Stimulated activated naive CD8-positive, alpha-beta T cell treated with anti-CD3 and anti-CD28 coated beads, Interleukin-15, Interleukin-2, amounts not matched to agents 100 U/mL and 50 U/mL, for 24 hours (primary cell): ENCODE measurements at regions not wholly inside any gene's neighbourhood (a gene's known extent, or its start where the extent isn't known, plus 50 kb on each side); places are given as distances from the start of the nearest gene placed in this dataset.

ENCODE experiments used
- ATAC-seq: fragments of 150-1000 bp; cut with Tn5 transposase; one replicate; pipeline ENCODE4 v1.10.0; 2021
- DNase-seq: peaks from one replicate; pipeline ENCODE4 v3.0.0; 2021

GRCh38 chr5:93107805-93108520, 473.1 kb downstream of the NR2F1-AS1 start:
- DNase-seq (no peak), ATAC-seq (no peak)

GRCh38 chr5:93107141-93107540, 473.9 kb downstream of the NR2F1-AS1 start:
- ATAC-seq (no peak), DNase-seq (no peak)

- DNase-seq (no peak), ATAC-seq (no peak)
Measured at GRCh38 chr5:93101661-93102060, 479.4 kb downstream of the NR2F1-AS1 start.

GRCh38 chr5:93100976-93101375, 480.0 kb downstream of the NR2F1-AS1 start:
- DNase-seq, result no peak
- no peak for ATAC-seq

GRCh38 chr5:93100428-93100827, 480.6 kb downstream of the NR2F1-AS1 start:
- DNase-seq, result no peak
- no peak for ATAC-seq

GRCh38 chr5:93099902-93100347, 481.1 kb downstream of the NR2F1-AS1 start:
- DNase-seq, result no peak
- no peak for ATAC-seq

- no peak for DNase-seq
- no peak for ATAC-seq
Measured at GRCh38 chr5:93096561-93096960, 484.5 kb downstream of the NR2F1-AS1 start.

GRCh38 chr5:93092349-93093105, 488.5 kb downstream of the NR2F1-AS1 start:
- DNase-seq (no peak), ATAC-seq (no peak)

- ATAC-seq (no peak), DNase-seq (no peak)
Measured at GRCh38 chr5:93090698-93091097, 490.3 kb downstream of the NR2F1-AS1 start.

- no peak for DNase-seq
- no peak for ATAC-seq
Measured at GRCh38 chr5:93088592-93089389, 492.2 kb downstream of the NR2F1-AS1 start.

GRCh38 chr5:93087326-93087725, 493.7 kb downstream of the NR2F1-AS1 start:
- DNase-seq, result no peak
- no peak for ATAC-seq

- DNase-seq (no peak), ATAC-seq (no peak)
Measured at GRCh38 chr5:93082981-93083380, 498.0 kb downstream of the NR2F1-AS1 start.

GRCh38 chr5:93079046-93079445, 502.0 kb downstream of the NR2F1-AS1 start:
- ATAC-seq (no peak), DNase-seq (no peak)

GRCh38 chr5:93078082-93079038, 502.7 kb downstream of the NR2F1-AS1 start:
- DNase-seq, result no peak
- peak; percentile 19 for ATAC-seq

- ATAC-seq (no peak), DNase-seq (no peak)
Measured at GRCh38 chr5:93076566-93076965, 504.5 kb downstream of the NR2F1-AS1 start.

GRCh38 chr5:93076096-93076495, 504.9 kb downstream of the NR2F1-AS1 start:
- ATAC-seq, result no peak
- no peak for DNase-seq

GRCh38 chr5:93073547-93073946, 507.5 kb downstream of the NR2F1-AS1 start:
- ATAC-seq, result no peak
- no peak for DNase-seq

GRCh38 chr5:93072831-93073459, 508.1 kb downstream of the NR2F1-AS1 start:
- DNase-seq (no peak), ATAC-seq (no peak)

- ATAC-seq, result no peak
Measured at GRCh38 chr5:93071710-93072109, 509.3 kb downstream of the NR2F1-AS1 start.

GRCh38 chr5:93070938-93071337, 510.1 kb downstream of the NR2F1-AS1 start:
- ATAC-seq (no peak), DNase-seq (no peak)

More at GRCh38 chr5:93071710-93072109, 509.3 kb downstream of the NR2F1-AS1 start:
- DNase-seq, result no peak

- DNase-seq (no peak), ATAC-seq (no peak)
Measured at GRCh38 chr5:93069276-93069675, 511.7 kb downstream of the NR2F1-AS1 start.
